IMR-90 (cell line): ENCODE measurements at regions not wholly inside any gene's neighbourhood (a gene's known extent, or its start where the extent isn't known, plus 50 kb on each side); places are given as distances from the start of the nearest gene placed in this dataset.

Source experiments
- ATAC-seq: fragments of 200-7000 bp; cut with Tn5 transposase; 2 replicates; pipeline ENCODE4 v1.9.1; 2020; ENCODE audit warnings: low read depth, mild to moderate bottlenecking, moderate library complexity
- BruUV-seq: library from RNA; stranded (reverse); fragments of 400-500 nt; replicated peaks from 2 replicates; lab custom pipeline; 2021; lab: Mats Ljungman, UMichigan
- CTCF ChIA-PET: fragments of 300-600 bp; formaldehyde crosslinking; extraction: SDS; loops from one replicate; lab custom pipeline; 2021; ENCODE audit warnings: antibody characterized with exemption; lab: Yijun Ruan, JAX
- POLR2A ChIA-PET: fragments of 300-600 bp; sonication (Branson Sonifier 250); formaldehyde crosslinking; loops from one replicate; lab custom pipeline; 2022; ENCODE audit warnings: antibody characterized with exemption; ENCODE audit not compliant: unreplicated experiment; lab: Charles Lee
- DNase-seq: peaks from one replicate; pipeline ENCODE4 v3.0.0; 2013
- H2AFZ ChIP-seq: replicated peaks from 2 replicates; pipeline ENCODE3; 2013; ENCODE audit warnings: low read length, mild to moderate bottlenecking; ENCODE audit not compliant: poor library complexity
- H2AK5ac ChIP-seq: 2 replicates; pipeline ENCODE4 v1.6.1; 2013; ENCODE audit warnings: low read depth, low read length, inconsistent platforms
- H2AK9ac ChIP-seq: replicated peaks from 2 replicates; pipeline ENCODE3; 2013; ENCODE audit warnings: mild to moderate bottlenecking, low read depth, low read length, moderate library complexity; ENCODE audit not compliant: poor library complexity
- H2BK120ac ChIP-seq: 2 replicates; pipeline ENCODE4 v1.6.1; 2013; ENCODE audit warnings: low read depth, low read length, inconsistent platforms
- H2BK15ac ChIP-seq: 3 replicates; pipeline ENCODE4 v1.6.1; 2013; ENCODE audit warnings: low read depth, low read length, inconsistent platforms
- H2BK20ac ChIP-seq: 2 replicates; pipeline ENCODE4 v1.6.1; 2013; ENCODE audit warnings: low read depth, mild to moderate bottlenecking, inconsistent platforms, low read length, moderate library complexity
- H2BK5ac ChIP-seq: 2 replicates; pipeline ENCODE4 v1.6.1; 2013; ENCODE audit warnings: mild to moderate bottlenecking, low read depth, low read length, inconsistent platforms; ENCODE audit not compliant: poor library complexity, severe bottlenecking
- H3K14ac ChIP-seq: replicated peaks from 2 replicates; pipeline ENCODE4 v1.6.1; 2013; ENCODE audit warnings: low read depth, low read length, inconsistent platforms
- H3K18ac ChIP-seq: 2 replicates; pipeline ENCODE4 v1.6.1; 2013; ENCODE audit warnings: low read depth, low read length, control low read depth
- H3K23ac ChIP-seq: 2 replicates; pipeline ENCODE4 v1.6.1; 2013; ENCODE audit warnings: low read depth, low read length, inconsistent platforms
- H3K27ac ChIP-seq: 2 replicates; pipeline ENCODE4 v1.5.1; 2013; ENCODE audit warnings: mild to moderate bottlenecking, control low read depth, low read length; ENCODE audit not compliant: insufficient read depth
- H3K27me3 ChIP-seq: 2 replicates; pipeline ENCODE4 v1.6.1; 2013; ENCODE audit warnings: low read length; ENCODE audit not compliant: control insufficient read depth, insufficient read depth
- H3K36me3 ChIP-seq: 2 replicates; pipeline ENCODE4 v1.6.1; 2013; ENCODE audit warnings: low read length, mixed read lengths; ENCODE audit not compliant: control insufficient read depth, insufficient read depth
- H3K4ac ChIP-seq: 2 replicates; pipeline ENCODE4 v1.6.1; 2013; ENCODE audit warnings: low read depth, low read length, inconsistent platforms
- H3K4me1 ChIP-seq: 2 replicates; pipeline ENCODE4 v1.6.1; 2013; ENCODE audit warnings: low read length, mixed read lengths; ENCODE audit not compliant: control insufficient read depth, insufficient read depth
- H3K4me2 ChIP-seq: 2 replicates; pipeline ENCODE4 v1.6.1; 2013; ENCODE audit warnings: low read depth, mild to moderate bottlenecking, control low read depth, low read length, moderate library complexity
- H3K4me3 ChIP-seq: 2 replicates; pipeline ENCODE4 v1.5.1; 2013; ENCODE audit warnings: low read depth, mild to moderate bottlenecking, control low read depth, low read length, moderate library complexity; ENCODE audit not compliant: insufficient read depth
- H3K56ac ChIP-seq: 2 replicates; pipeline ENCODE4 v1.6.1; 2013; ENCODE audit warnings: low read length, inconsistent platforms; ENCODE audit not compliant: insufficient read depth; ENCODE audit errors: extremely low read depth
- H3K79me1 ChIP-seq, 2 experiments: 2 replicates each; pipeline ENCODE4 v1.6.1; 2013; ENCODE audit warnings: low read length in 2 of 2, inconsistent platforms in 1 of 2, low read depth in 1 of 2
- H3K9ac ChIP-seq: 2 replicates; pipeline ENCODE4 v1.6.1; 2013; ENCODE audit warnings: low read depth, low read length, control low read depth
- H3K9me1 ChIP-seq: 2 replicates; pipeline ENCODE4 v1.6.1; 2013; ENCODE audit warnings: low read length, inconsistent platforms; ENCODE audit not compliant: insufficient read depth
- H3K9me3 ChIP-seq: 2 replicates; pipeline ENCODE4 v1.6.1; 2013; ENCODE audit warnings: low read length; ENCODE audit not compliant: control insufficient read depth, insufficient read depth
- H4K20me1 ChIP-seq: 2 replicates; pipeline ENCODE4 v1.6.1; 2013; ENCODE audit warnings: low read length, inconsistent platforms; ENCODE audit not compliant: insufficient read depth
- H4K5ac ChIP-seq: 2 replicates; pipeline ENCODE4 v1.6.1; 2013; ENCODE audit warnings: mild to moderate bottlenecking, low read depth, low read length, control low read depth
- H4K8ac ChIP-seq, 2 experiments: 2 replicates each; pipeline ENCODE4 v1.6.1; 2013; ENCODE audit warnings: low read depth in 2 of 2, low read length in 2 of 2, control low read depth in 1 of 2, inconsistent platforms in 1 of 2
- H4K91ac ChIP-seq: 2 replicates; pipeline ENCODE4 v1.6.1; 2013; ENCODE audit warnings: low read depth, low read length, inconsistent platforms; ENCODE audit not compliant: insufficient read depth
- BHLHE40 ChIP-seq: fragments of 150-350 bp; IDR thresholded peaks from 2 replicates; pipeline ENCODE4 v1.6.1; 2016; ENCODE audit warnings: mild to moderate bottlenecking, low read depth, low read length
- CEBPB ChIP-seq: IDR thresholded peaks from 2 replicates; pipeline ENCODE4 v1.6.1; 2012; ENCODE audit warnings: low read depth, low read length, improper control_type of control experiment
- CHD1 ChIP-seq: IDR thresholded peaks from 2 replicates; pipeline ENCODE4 v1.6.1; 2012; ENCODE audit warnings: low read depth, low read length, improper control_type of control experiment
- ELK1 ChIP-seq: fragments of 150-350 bp; IDR thresholded peaks from 2 replicates; pipeline ENCODE4 v1.6.1; 2016; ENCODE audit warnings: low read depth, mild to moderate bottlenecking, low read length, moderate library complexity, borderline replicate concordance
- FOS ChIP-seq: fragments of 150-350 bp; IDR thresholded peaks from 2 replicates; pipeline ENCODE4 v1.6.1; 2016; ENCODE audit warnings: low read depth, low read length
- MAZ ChIP-seq: IDR thresholded peaks from 2 replicates; pipeline ENCODE4 v1.6.1; 2012; ENCODE audit warnings: low read depth, mild to moderate bottlenecking, low read length, improper control_type of control experiment, moderate library complexity, borderline replicate concordance
- MXI1 ChIP-seq: IDR thresholded peaks from 2 replicates; pipeline ENCODE4 v1.6.1; 2012; ENCODE audit warnings: low read depth, mild to moderate bottlenecking, low read length, moderate library complexity, borderline replicate concordance
- NFE2L2 ChIP-seq: fragments of 150-350 bp; IDR thresholded peaks from 2 replicates; pipeline ENCODE4 v1.6.1; 2016; ENCODE audit warnings: low read depth, mild to moderate bottlenecking, low read length
- POLR2A ChIP-seq: IDR thresholded peaks from 2 replicates; pipeline ENCODE4 v1.6.1; 2012; ENCODE audit warnings: mild to moderate bottlenecking, low read depth, low read length
- RAD21 ChIP-seq: IDR thresholded peaks from 2 replicates; pipeline ENCODE4 v1.6.1; 2012; ENCODE audit warnings: low read length, improper control_type of control experiment
- RCOR1 ChIP-seq: IDR thresholded peaks from 2 replicates; pipeline ENCODE4 v1.6.1; 2012; ENCODE audit warnings: mild to moderate bottlenecking, low read length, improper control_type of control experiment; ENCODE audit not compliant: insufficient replicate concordance
- USF2 ChIP-seq: fragments of 150-350 bp; IDR thresholded peaks from 2 replicates; pipeline ENCODE4 v1.6.1; 2017; ENCODE audit warnings: mild to moderate bottlenecking, antibody characterized with exemption, low read length, low read depth
- WGBS, 2 experiments: methylation state at CpG; one replicate each; pipeline versions ENCODE4 v1.1.5 to v1.1.7; 2013; ENCODE audit warnings: missing lambda C conversion rate in 2 of 2; ENCODE audit not compliant: insufficient read length in 1 of 2; ENCODE audit errors: extremely low coverage in 2 of 2; 5-methylcytosine and 5-hydroxymethylcytosine counted together
- dilution Hi-C: fragments of 300-500 bp; cut with HindIII; formaldehyde crosslinking; loops from one replicate; pipeline ENCODE4 v1.14.3; 2018; ENCODE audit warnings: low sequenced_read_pairs; ENCODE audit not compliant: unreplicated experiment
- in situ Hi-C: fragments of 300-500 bp; cut with MboI; formaldehyde crosslinking; loops from 3 replicates; pipeline ENCODE4 v1.14.3; 2019; ENCODE audit warnings: low sequenced_read_pairs, inconsistent platforms, mixed read lengths
- intact Hi-C: fragments of 100-400 bp; cut with micrococcal nuclease; formaldehyde crosslinking; loops from 2 replicates; pipeline ENCODE4 v1.10.0; 2022
- TF ChIP-seq, protein P1 (sequence below): conservative IDR thresholded peaks from 2 replicates; pipeline ENCODE4 v1.5.1; 2012; ENCODE audit warnings: mild to moderate bottlenecking, low read depth, low read length, improper control_type of control experiment

GRCh38 chr16:14015948-14016347 lies 55.2 kb upstream of the MRTFB start:
- peaks cover 2% of the 10 kb centered on the region; the same call in 1 of the 2 replicates for H4K20me1 ChIP-seq
- ATAC-seq (peak; percentile 65), DNase-seq (peak; percentile 90)
- no peak overlapping the region for H2AK5ac ChIP-seq
- H3K4me1 ChIP-seq: peaks cover 11% of the 10 kb centered on the region
- H4K8ac ChIP-seq: no peak overlapping the region; a peak in 1 of 4 replicates
- H2BK5ac ChIP-seq: no peak overlapping the region
- H2BK15ac ChIP-seq: no peak overlapping the region
- H2AFZ ChIP-seq: no peak overlapping the region
- no peaks in the 10 kb centered on the region for H3K9me3 ChIP-seq
- no peak overlapping the region for H2BK20ac ChIP-seq
- H4K91ac ChIP-seq: no peak overlapping the region
- WGBS, 2 experiments: no CpG with 5 or more reads among the region's 2 CpGs
- H3K79me1 ChIP-seq: no peaks in the 10 kb centered on the region
- no peak overlapping the region for H3K23ac ChIP-seq
- H3K56ac ChIP-seq: no peak overlapping the region
- H3K4me3 ChIP-seq: no peak overlapping the region
- dilution Hi-C loops: no loop called here
- H3K4me2 ChIP-seq: no peak overlapping the region
- CTCF ChIA-PET: interaction anchor here (0.6 kb wide), 1 partner anchor 17 kb away, joined by 3 read pairs; no protein-coding TSS in a partner anchor
- H4K5ac ChIP-seq: no peak overlapping the region
- no peak overlapping the region for H3K14ac ChIP-seq
- no TSS peak for BruUV-seq
- H3K18ac ChIP-seq: no peak overlapping the region
- no peak overlapping the region for H2AK9ac ChIP-seq
- H3K27me3 ChIP-seq: peaks cover 5% of the 10 kb centered on the region; the same call in 1 of the 2 replicates
- no peak overlapping the region for H3K27ac ChIP-seq
- in situ Hi-C loops: no loop called here
- no peak for TF ChIP-seq POLR2A
- no peak for TF ChIP-seq USF2
- TF ChIP-seq NFE2L2: no peak
- TF ChIP-seq RAD21: no peak
- TF ChIP-seq CHD1: no peak
- no peak for TF ChIP-seq MAZ
- peak; percentile 79; the same call in 1 of the 2 replicates for TF ChIP-seq FOS
- TF ChIP-seq ELK1: no peak
- peak; percentile 78 for TF ChIP-seq CEBPB
- TF ChIP-seq BHLHE40: peak; percentile 32; the same call in 1 of the 2 replicates
- no peak for TF ChIP-seq RCOR1
- no peak for TF ChIP-seq MXI1
- TF ChIP-seq, protein P1, sequence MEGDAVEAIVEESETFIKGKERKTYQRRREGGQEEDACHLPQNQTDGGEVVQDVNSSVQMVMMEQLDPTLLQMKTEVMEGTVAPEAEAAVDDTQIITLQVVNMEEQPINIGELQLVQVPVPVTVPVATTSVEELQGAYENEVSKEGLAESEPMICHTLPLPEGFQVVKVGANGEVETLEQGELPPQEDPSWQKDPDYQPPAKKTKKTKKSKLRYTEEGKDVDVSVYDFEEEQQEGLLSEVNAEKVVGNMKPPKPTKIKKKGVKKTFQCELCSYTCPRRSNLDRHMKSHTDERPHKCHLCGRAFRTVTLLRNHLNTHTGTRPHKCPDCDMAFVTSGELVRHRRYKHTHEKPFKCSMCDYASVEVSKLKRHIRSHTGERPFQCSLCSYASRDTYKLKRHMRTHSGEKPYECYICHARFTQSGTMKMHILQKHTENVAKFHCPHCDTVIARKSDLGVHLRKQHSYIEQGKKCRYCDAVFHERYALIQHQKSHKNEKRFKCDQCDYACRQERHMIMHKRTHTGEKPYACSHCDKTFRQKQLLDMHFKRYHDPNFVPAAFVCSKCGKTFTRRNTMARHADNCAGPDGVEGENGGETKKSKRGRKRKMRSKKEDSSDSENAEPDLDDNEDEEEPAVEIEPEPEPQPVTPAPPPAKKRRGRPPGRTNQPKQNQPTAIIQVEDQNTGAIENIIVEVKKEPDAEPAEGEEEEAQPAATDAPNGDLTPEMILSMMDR: no peak
- intact Hi-C loops: no loop called here
- no peak overlapping the region for H3K4ac ChIP-seq
- no peak overlapping the region for H3K9ac ChIP-seq
- peak overlapping the region; percentile 40; the same call in 1 of the 2 replicates for H2BK120ac ChIP-seq
- no peaks in the 10 kb centered on the region for H3K9me1 ChIP-seq
- no peaks in the 10 kb centered on the region for H3K36me3 ChIP-seq
- POLR2A ChIA-PET: no interaction called here
